HuH-7.5 (cell line): ENCODE measurements at regions not wholly inside any gene's neighbourhood (a gene's known extent, or its start where the extent isn't known, plus 50 kb on each side); places are given as distances from the start of the nearest gene placed in this dataset.

ENCODE experiments used
- DNase-seq: peaks from one replicate; pipeline ENCODE4 v3.0.0; 2011; ENCODE audit warnings: low spot score

- DNase-seq: no peak
Observed at GRCh38 chrX:39144956-39145355, 343.7 kb downstream of the MID1IP1 start.

GRCh38 chrX:39145859-39146258 lies 344.6 kb downstream of the MID1IP1 start:
- DNase-seq: no peak

- peak; percentile 13 for DNase-seq
Observed at GRCh38 chrX:39149761-39150160, 348.5 kb downstream of the MID1IP1 start.

- DNase-seq: no peak
Observed at GRCh38 chrX:39150220-39150619, 349.0 kb downstream of the MID1IP1 start.

GRCh38 chrX:39150621-39151020 lies 349.4 kb downstream of the MID1IP1 start:
- DNase-seq: no peak

GRCh38 chrX:39152106-39152649 lies 350.9 kb downstream of the MID1IP1 start:
- DNase-seq: peak; percentile 18

- DNase-seq: no peak
Observed at GRCh38 chrX:39156051-39156450, 354.8 kb downstream of the MID1IP1 start.

GRCh38 chrX:39157006-39157405 lies 355.7 kb downstream of the MID1IP1 start:
- DNase-seq: no peak

GRCh38 chrX:39157796-39158195 lies 356.5 kb downstream of the MID1IP1 start:
- no peak for DNase-seq

- no peak for DNase-seq
Observed at GRCh38 chrX:39158801-39159657, 357.8 kb downstream of the MID1IP1 start.

GRCh38 chrX:39159921-39160507 lies 358.8 kb downstream of the MID1IP1 start:
- DNase-seq: no peak

- DNase-seq: no peak
Observed at GRCh38 chrX:39161611-39162255, 360.5 kb downstream of the MID1IP1 start.

GRCh38 chrX:39162322-39162735 lies 361.1 kb downstream of the MID1IP1 start:
- no peak for DNase-seq

GRCh38 chrX:39163581-39164126 lies 362.4 kb downstream of the MID1IP1 start:
- DNase-seq: no peak

GRCh38 chrX:39164212-39164611 lies 363.0 kb downstream of the MID1IP1 start:
- DNase-seq: no peak

- DNase-seq: no peak
Observed at GRCh38 chrX:39165185-39165584, 363.9 kb downstream of the MID1IP1 start.

GRCh38 chrX:39165773-39166172 lies 364.5 kb downstream of the MID1IP1 start:
- DNase-seq: no peak

- no peak for DNase-seq
Observed at GRCh38 chrX:39167791-39168190, 366.5 kb downstream of the MID1IP1 start.

- DNase-seq: no peak
Observed at GRCh38 chrX:39168609-39169008, 367.4 kb downstream of the MID1IP1 start.

GRCh38 chrX:39169976-39170375 lies 368.7 kb downstream of the MID1IP1 start:
- no peak for DNase-seq

- no peak for DNase-seq
Observed at GRCh38 chrX:39170464-39170863, 369.2 kb downstream of the MID1IP1 start.

- no peak for DNase-seq
Observed at GRCh38 chrX:39171686-39172085, 370.4 kb downstream of the MID1IP1 start.
